Astrocyte (in vitro differentiated cells and primary cell): ENCODE measurements at regions not wholly inside any gene's neighbourhood (a gene's known extent, or its start where the extent isn't known, plus 50 kb on each side); places are given as distances from the start of the nearest gene placed in this dataset.

ENCODE experiments used
- EZH2 ChIP-seq: IDR thresholded peaks from 2 replicates; pipeline ENCODE4 v1.6.1; 2012; ENCODE audit warnings: mild to moderate bottlenecking, low read length, inconsistent platforms; ENCODE audit not compliant: insufficient read depth
- TF ChIP-seq, protein P1 (sequence below): IDR thresholded peaks from 2 replicates; pipeline ENCODE4 v1.5.1; 2011; ENCODE audit warnings: low read depth, mild to moderate bottlenecking, inconsistent platforms, low read length, moderate library complexity; ENCODE audit not compliant: insufficient read depth

DNA sequence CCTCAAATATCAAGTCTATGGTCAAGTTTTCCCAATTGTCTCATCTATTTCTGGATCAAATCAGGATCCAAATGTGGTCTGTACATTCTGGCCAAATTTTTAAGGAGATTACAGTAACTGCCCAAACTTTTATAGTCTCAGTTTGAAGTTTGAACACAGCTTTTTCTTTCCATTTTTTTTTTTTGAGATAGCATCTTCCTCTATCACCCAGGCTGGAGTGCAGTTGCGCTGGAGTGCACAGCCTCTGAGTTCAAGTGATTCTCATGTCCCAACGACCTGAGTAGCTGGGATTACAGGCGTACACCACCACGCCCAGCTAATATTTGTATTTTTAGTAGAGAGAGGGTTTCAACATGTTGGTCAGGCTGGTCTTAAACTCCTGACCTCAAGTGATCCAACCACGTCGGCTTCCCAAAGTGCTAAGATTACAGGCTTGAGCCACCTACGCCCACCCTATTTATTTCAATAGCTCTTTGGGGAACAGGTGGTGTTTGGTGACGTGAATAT is 84.9 kb upstream of the CARMIL1 start:
- TF ChIP-seq, protein P1, sequence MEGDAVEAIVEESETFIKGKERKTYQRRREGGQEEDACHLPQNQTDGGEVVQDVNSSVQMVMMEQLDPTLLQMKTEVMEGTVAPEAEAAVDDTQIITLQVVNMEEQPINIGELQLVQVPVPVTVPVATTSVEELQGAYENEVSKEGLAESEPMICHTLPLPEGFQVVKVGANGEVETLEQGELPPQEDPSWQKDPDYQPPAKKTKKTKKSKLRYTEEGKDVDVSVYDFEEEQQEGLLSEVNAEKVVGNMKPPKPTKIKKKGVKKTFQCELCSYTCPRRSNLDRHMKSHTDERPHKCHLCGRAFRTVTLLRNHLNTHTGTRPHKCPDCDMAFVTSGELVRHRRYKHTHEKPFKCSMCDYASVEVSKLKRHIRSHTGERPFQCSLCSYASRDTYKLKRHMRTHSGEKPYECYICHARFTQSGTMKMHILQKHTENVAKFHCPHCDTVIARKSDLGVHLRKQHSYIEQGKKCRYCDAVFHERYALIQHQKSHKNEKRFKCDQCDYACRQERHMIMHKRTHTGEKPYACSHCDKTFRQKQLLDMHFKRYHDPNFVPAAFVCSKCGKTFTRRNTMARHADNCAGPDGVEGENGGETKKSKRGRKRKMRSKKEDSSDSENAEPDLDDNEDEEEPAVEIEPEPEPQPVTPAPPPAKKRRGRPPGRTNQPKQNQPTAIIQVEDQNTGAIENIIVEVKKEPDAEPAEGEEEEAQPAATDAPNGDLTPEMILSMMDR: no peak
- no peak for TF ChIP-seq EZH2
